ENCODE measurements at regions not wholly inside any gene's neighbourhood (a gene's known extent, or its start where the extent isn't known, plus 50 kb on each side); places are given as distances from the start of the nearest gene placed in this dataset.

DNA sequence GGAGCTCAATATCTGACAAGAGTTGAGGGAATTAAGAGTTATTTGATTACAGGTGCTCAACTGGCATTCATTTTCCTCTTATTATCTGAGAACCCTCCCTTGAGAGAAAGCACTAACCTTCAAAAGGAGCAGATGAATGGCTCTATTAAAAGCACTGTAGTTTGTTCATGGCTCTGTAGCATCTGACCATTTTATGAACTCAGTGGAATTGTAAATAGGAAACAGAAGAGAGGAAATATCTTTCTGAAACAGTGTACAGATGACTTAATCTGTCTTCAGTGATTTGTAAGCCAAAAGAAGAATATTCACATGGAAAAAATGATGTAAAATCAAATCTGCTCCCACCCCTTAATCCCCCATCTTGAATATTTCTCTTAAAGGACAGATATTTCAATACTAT is 810.4 kb upstream of the GRAMD2B start:
- H3K27ac Mint-ChIP-seq (ENCODE audit: unreplicated experiment), result no peak overlapping the region
- TF ChIP-seq, protein P1, sequence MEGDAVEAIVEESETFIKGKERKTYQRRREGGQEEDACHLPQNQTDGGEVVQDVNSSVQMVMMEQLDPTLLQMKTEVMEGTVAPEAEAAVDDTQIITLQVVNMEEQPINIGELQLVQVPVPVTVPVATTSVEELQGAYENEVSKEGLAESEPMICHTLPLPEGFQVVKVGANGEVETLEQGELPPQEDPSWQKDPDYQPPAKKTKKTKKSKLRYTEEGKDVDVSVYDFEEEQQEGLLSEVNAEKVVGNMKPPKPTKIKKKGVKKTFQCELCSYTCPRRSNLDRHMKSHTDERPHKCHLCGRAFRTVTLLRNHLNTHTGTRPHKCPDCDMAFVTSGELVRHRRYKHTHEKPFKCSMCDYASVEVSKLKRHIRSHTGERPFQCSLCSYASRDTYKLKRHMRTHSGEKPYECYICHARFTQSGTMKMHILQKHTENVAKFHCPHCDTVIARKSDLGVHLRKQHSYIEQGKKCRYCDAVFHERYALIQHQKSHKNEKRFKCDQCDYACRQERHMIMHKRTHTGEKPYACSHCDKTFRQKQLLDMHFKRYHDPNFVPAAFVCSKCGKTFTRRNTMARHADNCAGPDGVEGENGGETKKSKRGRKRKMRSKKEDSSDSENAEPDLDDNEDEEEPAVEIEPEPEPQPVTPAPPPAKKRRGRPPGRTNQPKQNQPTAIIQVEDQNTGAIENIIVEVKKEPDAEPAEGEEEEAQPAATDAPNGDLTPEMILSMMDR (IDR thresholded peaks at IDR 0.05; ENCODE audit: unreplicated experiment), result no peak
- DNase-seq, result no peak
- BruUV-seq (replicated peaks), result no TSS peak
- intact Hi-C loops (cut with micrococcal nuclease; ENCODE audit: unreplicated experiment), result no loop called here
- no peaks in the 10 kb centered on the region for H3K27me3 Mint-ChIP-seq (ENCODE audit: unreplicated experiment)
- H3K36me3 Mint-ChIP-seq (ENCODE audit: insufficient read depth, unreplicated experiment), result no peaks in the 10 kb centered on the region
- no peak overlapping the region for H3K4me3 Mint-ChIP-seq (ENCODE audit: low read depth, unreplicated experiment)
- CTCF ChIA-PET, result no interaction called here
- no peaks in the 10 kb centered on the region for H3K4me1 Mint-ChIP-seq (ENCODE audit: low read depth, unreplicated experiment)
- no peaks in the 10 kb centered on the region for H3K9me3 Mint-ChIP-seq (ENCODE audit: low read depth, unreplicated experiment)

DNA sequence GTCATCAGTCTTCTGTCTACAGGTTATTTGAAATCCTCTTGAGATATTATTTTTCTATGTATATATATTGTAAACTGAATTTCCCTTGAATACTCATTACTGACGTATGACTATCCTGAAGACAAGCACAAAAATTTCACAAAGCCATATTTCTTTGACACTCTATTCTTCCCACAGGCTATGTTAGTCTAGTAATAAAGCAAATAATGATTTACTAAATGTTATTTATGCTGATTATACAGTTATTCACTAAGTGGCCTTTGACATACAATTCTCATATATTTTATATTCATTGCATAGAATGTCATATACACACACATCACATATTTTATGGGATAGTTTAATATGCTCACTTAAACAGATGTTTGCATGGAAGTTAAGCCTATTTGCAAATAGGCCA is 793.0 kb upstream of the GRAMD2B start:
- CTCF ChIA-PET, result no interaction called here
- no peaks in the 10 kb centered on the region for H3K36me3 Mint-ChIP-seq (ENCODE audit: insufficient read depth, unreplicated experiment)
- DNase-seq, result no peak
- BruUV-seq (replicated peaks), result no TSS peak
- H3K9me3 Mint-ChIP-seq (ENCODE audit: low read depth, unreplicated experiment), result no peaks in the 10 kb centered on the region
- no peaks in the 10 kb centered on the region for H3K27me3 Mint-ChIP-seq (ENCODE audit: unreplicated experiment)
- H3K4me3 Mint-ChIP-seq (ENCODE audit: low read depth, unreplicated experiment), result no peak overlapping the region
- TF ChIP-seq, protein P1 (IDR thresholded peaks at IDR 0.05; ENCODE audit: unreplicated experiment), result no peak
- intact Hi-C loops (cut with micrococcal nuclease; ENCODE audit: unreplicated experiment), result no loop called here
- H3K27ac Mint-ChIP-seq (ENCODE audit: unreplicated experiment), result no peak overlapping the region
- no peaks in the 10 kb centered on the region for H3K4me1 Mint-ChIP-seq (ENCODE audit: low read depth, unreplicated experiment)

DNA sequence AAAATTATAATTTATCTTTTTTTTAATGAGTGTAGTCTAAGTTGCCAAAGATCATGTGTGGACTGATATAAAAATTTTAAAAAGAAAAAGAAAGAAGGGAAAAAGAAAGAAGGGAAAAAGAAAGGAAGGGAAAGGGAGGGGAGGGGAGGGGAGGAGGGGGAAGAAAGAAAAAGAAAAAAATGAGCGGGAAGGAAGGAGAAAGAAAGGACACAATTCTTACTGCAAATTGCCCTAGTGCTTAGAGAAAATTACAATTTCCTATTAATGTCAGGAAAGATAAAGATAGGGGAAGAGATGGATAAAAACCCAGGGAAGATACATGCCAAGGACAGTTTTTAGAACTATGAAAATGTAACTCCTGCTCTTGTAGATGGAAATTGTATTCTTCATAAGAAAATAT is 789.7 kb upstream of the GRAMD2B start:
- Mint-ChIP-seq H3K27me3 (ENCODE audit: unreplicated experiment) (no peaks in the 10 kb centered on the region), H3K9me3 (ENCODE audit: low read depth, unreplicated experiment) (no peaks in the 10 kb centered on the region), H3K4me1 (ENCODE audit: low read depth, unreplicated experiment) (no peaks in the 10 kb centered on the region), H3K27ac (ENCODE audit: unreplicated experiment) (no peak overlapping the region), H3K4me3 (ENCODE audit: low read depth, unreplicated experiment) (no peak overlapping the region), H3K36me3 (ENCODE audit: insufficient read depth, unreplicated experiment) (no peaks in the 10 kb centered on the region)
- intact Hi-C loops (cut with micrococcal nuclease; ENCODE audit: unreplicated experiment), result no loop called here
- CTCF ChIA-PET, result no interaction called here
- TF ChIP-seq, protein P1 (IDR thresholded peaks at IDR 0.05; ENCODE audit: unreplicated experiment), result no peak
- BruUV-seq (replicated peaks), result no TSS peak
- no peak for DNase-seq

DNA sequence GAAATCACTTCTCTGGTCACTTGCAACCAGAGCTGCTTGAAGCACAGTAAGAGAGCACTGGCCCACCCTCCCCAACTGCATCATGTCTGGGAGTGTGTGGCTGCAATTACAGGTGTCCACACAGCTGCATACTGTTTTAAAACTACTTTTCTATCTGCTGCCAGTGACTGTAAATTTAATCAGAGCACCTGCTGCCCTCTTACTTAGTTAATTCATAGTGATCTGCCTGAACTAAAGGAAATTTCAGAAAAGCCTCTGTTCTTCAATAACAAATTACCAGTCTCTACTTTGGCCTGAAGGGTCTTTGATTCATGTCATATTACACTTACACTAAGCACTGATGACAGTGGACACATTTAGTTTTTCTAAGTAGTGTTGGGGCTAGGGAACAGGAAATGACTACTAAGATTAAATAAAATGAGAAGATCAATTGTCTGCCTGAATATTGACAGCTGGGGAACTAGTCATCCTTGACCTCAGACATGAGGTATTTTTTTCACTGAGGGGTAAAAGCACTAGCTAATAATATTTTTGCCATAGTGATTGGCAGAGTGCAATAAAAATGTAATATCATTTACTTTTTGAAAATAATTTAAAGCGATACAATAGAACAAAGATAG is 788.9 kb upstream of the GRAMD2B start:
- intact Hi-C loops (cut with micrococcal nuclease; ENCODE audit: unreplicated experiment), result no loop called here
- no peaks in the 10 kb centered on the region for H3K27me3 Mint-ChIP-seq (ENCODE audit: unreplicated experiment)
- no peaks in the 10 kb centered on the region for H3K9me3 Mint-ChIP-seq (ENCODE audit: low read depth, unreplicated experiment)
- no peak overlapping the region for H3K27ac Mint-ChIP-seq (ENCODE audit: unreplicated experiment)
- H3K36me3 Mint-ChIP-seq (ENCODE audit: insufficient read depth, unreplicated experiment), result no peaks in the 10 kb centered on the region
- no peak for DNase-seq
- BruUV-seq (replicated peaks), result no TSS peak
- no peak overlapping the region for H3K4me3 Mint-ChIP-seq (ENCODE audit: low read depth, unreplicated experiment)
- H3K4me1 Mint-ChIP-seq (ENCODE audit: low read depth, unreplicated experiment), result no peaks in the 10 kb centered on the region
- TF ChIP-seq, protein P1 (IDR thresholded peaks at IDR 0.05; ENCODE audit: unreplicated experiment), result no peak
- CTCF ChIA-PET, result no interaction called here
